H54 (cell line): ENCODE measurements at regions not wholly inside any gene's neighbourhood (a gene's known extent, or its start where the extent isn't known, plus 50 kb on each side); places are given as distances from the start of the nearest gene placed in this dataset.

Experiments used
- DNase-seq: peaks from one replicate; pipeline ENCODE4 v3.0.0; 2011; ENCODE audit warnings: low spot score, mixed read lengths; ENCODE audit not compliant: insufficient read length
- FAIRE-seq: peaks from 3 replicates; lab custom pipeline; 2011; peaks lifted over from hg19 to GRCh38; lab: Jason Lieb, UNC
- POLR2A ChIP-seq: IDR thresholded peaks from 2 replicates; pipeline ENCODE4 v1.6.1; 2011; ENCODE audit warnings: low read depth, mild to moderate bottlenecking, low read length

DNA sequence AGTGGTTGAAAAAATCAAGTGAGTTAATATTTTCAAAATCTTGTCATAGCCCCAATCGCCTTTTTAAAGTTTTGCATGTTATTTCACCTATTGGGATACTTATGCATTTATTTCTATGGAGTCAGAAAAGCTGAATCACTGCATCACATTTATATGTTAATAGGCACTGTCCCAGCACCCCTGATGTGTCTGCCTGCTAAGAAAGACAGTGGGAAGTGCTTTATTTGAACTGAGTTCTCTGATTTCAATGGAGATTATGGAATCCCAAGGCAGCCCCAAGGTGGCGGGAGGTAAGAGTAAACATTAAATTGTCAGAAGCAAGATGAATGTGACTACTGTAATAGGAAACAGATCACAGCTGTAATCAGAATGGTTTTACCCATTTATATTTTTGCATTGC is 2225.7 kb downstream of the NCAM2 start:
- TF ChIP-seq POLR2A, result no peak
- FAIRE-seq, result no peak
- no peak for DNase-seq

DNA sequence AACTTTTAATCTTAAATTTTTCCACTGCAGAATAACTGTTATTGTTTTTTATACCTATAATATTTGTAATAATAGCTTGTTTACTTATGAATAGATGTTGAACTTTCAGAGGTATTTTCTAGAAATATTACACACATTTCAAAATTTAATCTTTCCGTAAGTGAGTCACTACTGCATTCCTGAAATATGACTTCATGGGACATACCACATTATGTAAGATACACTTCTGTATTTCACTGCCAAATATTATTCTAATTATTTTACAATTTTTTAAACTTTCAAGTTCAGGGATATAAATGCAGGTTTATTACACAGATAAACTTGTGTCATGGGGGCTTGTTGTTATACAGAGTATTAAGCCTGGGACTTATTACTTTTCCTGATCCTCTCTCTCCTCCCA is 2220.5 kb downstream of the NCAM2 start:
- no peak for TF ChIP-seq POLR2A
- DNase-seq (no peak), FAIRE-seq (no peak)

DNA sequence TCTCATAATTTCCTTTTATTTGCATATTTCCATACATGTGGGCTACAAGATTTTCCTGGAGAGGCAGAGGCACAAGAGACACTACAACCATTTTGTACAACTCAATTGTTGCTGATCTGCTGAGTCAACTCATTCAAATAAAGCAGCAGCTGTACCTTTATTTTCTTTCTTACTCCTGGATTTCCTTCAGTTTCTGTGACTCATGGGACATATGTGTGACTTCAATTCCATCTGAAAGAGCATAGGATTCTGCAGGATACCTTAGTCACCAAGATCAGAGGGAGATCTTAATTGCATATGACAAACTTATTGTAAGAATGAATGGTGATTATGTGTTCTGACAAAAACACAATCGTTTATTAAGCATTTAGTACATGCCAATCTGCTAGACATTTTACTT is 2219.4 kb downstream of the NCAM2 start:
- no peak for DNase-seq
- no peak for FAIRE-seq
- no peak for TF ChIP-seq POLR2A

DNA sequence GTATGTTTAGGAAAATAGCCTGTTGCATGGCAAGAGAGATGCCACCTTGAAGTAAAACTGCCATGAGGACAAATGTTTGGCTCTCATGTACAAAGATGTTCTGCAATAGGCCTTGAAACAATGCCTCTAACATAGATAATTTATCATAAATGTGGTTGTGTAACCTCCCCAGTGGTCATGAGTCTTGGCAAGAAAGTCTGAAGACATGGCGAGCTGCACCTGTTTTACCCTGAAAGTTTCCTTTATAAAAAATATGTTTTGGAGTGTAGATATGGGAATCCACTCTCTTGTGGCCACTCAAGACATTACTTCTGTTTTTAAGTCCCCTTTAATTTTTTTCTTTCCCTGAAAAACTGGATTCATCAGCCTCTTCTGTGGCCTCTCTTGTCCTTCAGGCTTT is 2217.1 kb downstream of the NCAM2 start:
- no peak for TF ChIP-seq POLR2A
- FAIRE-seq, result no peak
- no peak for DNase-seq
